ENCODE measurements at regions not wholly inside any gene's neighbourhood (a gene's known extent, or its start where the extent isn't known, plus 50 kb on each side); places are given as distances from the start of the nearest gene placed in this dataset.

DNA sequence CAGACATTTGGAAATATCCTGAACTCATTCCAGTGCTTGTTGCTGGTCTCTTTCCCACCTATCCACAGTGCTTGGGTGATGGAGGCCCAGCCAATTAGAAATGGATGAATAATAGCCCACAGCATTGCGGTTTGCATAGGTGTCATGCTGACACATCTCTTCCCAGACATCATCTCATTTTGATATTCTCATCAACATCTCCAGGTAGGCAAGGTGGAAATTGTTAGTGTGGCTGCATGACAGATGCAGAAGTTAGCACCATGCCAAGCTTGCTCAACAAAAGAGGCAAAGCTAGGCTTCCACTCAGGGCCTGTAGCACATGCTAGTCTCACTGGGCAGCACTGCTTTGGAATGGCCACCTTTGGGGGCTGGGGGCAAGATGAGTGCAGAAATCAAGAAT, 1118.9 kb downstream of the VRK1 start:
- DNase-seq = no peak

DNA sequence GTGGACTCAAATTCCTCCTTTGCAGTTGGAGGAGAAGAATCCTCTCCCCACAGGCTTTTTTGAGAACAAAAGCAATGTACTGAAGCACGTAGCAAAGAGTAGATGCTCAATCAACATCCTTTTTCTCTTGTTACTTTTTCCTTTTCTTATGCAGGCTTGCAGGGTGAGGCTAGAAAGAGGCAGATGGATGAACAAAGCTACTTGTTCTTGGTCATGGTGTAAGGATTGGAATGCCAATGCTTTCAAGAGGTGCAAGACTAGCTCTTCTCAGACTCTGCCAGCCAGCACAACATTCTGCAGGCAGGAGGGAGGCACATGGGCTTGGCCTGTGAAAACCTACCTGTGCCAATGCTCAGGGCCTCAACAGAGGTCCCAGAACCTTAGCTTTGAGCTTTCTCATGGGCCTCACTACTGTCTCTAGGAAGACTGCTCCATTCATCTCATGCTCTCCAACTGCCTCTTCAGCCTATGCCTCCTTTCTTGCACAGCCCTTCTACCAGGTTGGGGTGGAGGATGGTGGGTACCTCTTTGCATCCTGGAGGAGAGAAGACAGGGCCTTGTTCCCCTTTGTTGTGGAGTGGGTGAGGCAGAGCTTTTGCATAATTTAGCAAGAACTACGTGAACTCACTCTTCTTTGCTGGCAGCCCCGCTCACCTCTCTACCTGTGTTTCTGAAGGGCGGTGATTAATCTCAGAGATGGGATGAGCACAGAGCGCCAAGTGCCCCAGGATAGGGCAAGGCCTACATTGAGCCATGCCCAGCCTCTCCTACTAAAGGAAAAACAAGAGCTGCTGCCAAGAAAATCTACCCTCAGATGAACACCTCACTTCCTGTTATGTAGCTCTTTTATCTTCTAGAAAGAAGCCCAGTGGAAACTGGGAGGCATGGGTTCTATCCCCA, 1119.7 kb downstream of the VRK1 start:
- no peak for DNase-seq

DNA sequence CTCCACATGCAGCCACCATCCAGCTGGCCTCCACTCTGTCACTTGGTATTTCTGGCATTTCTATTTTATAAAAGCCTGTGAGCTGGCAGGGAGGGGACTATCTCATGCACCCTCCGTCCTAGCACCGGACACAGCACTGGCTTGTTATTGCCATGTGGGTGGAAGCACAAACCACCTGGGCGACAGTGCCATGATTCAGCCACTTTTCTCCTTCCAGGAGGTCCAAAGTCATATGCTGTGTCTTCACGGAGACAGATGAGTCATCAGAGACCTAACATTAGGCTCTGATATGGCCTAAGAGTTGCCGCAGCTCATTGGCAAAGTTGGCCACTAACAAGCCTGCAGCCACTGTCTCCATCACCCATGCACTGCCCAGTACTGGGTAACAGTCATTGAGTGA, 1123.0 kb downstream of the VRK1 start:
- no peak for DNase-seq

DNA sequence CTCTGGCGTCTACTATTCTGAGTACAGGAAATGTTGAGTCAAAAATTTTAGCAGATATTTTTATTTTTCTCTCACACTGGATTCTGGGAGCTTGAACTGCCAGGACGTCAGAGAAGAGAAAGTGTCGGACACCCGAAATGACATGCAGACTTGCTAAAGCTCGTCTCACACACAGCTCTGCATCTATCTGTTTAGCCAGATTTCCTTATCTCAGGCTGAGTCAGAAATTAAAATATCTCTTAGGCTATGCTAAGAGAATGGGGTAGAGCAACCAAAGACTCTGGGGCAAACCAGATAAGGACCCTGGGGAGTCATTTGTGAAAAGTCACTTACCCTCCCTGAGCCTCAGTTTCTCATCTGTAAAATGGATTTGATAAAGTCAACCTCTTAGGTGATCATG, 1124.1 kb downstream of the VRK1 start:
- no peak for DNase-seq

DNA sequence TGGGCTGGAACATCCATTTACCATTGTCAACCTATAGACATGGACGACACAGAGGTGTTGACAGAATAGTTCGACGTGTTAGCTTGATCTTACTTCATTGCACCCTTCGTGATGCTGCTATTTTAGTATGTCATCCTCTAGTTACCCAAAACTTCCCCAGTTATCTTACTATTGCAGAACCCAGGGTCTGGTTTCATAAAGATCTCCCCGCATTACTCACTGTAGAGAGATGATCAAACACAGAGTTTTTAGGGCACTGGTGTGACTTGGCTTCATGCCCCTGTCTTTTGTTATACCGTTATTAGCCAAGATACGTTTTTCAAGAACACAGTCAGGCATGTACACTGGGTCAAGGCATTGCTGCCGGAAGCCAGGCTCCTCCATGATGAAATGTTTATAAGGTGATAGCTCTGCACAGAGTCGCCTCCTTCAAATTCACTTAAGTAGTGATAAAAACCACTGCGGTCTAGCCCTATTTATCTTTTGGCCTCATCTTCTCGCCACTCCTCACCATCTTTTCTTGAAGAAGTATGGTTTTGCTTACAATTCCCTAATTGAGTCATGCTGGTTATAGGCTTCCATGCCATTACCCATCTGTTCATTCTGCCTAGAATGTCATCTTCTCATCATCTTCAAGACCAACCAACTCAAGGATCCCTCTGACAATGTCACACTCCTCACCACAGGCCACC, 1127.9 kb downstream of the VRK1 start:
- DNase-seq = no peak

DNA sequence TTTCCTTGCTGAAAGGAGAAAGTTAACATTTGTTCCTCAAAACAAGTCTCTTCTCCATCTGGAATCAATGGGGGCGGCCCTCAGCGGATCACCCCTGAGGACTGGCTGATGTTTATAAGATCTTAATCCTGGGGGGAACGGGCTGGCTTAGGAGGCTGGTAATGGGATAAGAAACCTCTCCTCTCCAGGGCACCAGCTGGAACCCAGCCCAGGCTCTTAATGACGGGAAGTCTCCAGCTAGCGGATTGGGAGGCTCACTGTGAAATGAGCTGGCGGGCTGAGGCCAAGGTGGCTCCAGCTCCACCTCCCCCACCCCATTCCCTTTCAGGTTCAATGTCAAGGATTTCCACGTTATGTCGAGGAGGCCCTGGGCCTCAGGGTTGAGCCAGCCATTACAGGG, 1133.0 kb downstream of the VRK1 start:
- no peak for DNase-seq

DNA sequence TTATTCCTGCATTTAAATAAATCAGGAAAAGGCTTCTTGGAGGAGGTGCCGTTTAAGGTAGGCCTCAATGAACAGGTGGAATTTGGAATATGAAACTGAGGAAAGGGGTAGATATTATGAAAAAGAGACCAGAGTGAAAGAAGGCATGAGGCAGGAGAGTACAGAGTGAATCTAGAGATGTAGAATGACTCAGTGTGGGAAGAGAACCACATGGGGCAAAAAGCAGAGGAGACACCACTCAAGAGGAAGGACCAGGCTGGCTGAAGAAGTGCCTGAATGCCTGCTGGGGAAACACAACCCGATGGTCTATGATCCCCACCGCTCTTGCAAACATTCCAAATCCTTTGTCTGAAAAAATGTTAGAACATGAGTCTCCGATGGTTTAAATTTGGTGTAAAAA, 1134.1 kb downstream of the VRK1 start:
- no peak for DNase-seq

DNA sequence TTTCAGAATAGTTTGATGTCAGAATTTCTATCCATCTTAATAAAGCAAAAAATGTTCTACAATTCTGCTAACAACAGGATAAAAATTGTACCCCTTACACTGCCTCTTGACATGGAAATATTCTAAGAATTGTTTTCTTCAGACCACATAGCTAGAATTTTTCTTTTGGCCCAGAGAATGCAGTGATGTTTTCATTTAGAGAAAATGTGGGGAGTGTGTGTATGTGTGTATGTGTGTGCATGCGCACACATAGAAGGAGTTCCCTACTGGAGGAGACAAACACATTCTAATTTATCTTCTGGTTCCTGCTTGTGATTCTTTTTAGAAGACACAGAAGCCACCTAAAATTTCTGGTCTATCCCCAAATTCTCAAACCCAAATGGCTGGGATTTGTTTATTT, 1145.7 kb downstream of the VRK1 start:
- DNase-seq = no peak

DNA sequence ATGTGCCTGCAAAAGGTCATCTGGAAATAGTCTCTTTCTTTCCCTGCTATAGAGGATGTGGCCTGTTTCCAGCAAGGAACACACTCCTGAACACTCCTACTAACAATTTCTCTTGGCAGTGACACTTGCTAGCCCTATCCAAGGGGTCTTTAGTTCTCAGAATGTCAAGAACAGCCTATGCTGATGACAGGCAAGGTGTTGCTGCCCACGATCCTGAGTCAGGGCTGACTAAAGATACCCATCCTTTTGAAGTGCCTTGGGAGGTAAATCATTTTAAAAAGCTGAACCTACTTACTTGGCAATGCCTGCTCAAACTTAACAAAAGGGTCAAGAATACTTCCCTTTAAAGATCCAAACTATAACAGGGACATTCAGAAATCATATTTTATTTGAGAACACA, 1146.4 kb downstream of the VRK1 start:
- DNase-seq = no peak

DNA sequence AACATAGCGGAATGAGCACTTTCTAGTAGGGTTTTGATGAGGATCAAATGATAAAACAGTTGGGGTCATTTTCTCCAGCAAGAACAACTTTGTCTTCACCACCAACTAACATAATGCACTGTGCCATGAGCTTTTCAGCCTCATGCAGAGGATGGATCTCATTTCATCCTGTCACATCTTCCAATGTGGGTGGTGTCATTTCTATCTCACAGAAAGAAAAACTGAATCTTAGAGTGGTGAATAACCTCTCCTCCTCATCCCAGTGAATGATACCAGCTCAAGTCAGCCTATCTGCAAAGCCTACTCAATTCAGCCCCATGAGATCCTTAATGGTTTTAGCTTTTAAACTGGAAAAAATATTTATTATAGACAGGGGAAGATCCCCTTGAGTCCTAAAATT, 1147.2 kb downstream of the VRK1 start:
- DNase-seq = no peak

DNA sequence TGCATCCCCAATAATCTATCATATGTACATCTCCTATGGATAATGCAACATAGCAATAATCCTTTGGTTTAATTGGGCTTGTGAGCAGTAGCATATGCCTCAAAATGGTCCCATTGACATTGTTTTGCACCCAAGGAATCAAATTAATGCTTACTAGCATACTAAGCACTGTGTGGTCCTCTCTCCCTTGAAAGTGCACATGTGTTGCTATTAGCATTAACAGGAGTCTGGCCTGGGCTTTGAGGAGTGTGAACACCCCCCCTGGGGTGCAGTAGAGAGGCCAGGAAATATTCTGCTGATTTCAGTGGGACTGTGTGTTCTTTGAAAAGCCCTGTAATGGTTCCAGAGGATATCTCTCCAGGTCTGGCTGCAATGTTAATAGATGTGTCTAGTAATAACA, 1148.4 kb downstream of the VRK1 start:
- no peak for DNase-seq

DNA sequence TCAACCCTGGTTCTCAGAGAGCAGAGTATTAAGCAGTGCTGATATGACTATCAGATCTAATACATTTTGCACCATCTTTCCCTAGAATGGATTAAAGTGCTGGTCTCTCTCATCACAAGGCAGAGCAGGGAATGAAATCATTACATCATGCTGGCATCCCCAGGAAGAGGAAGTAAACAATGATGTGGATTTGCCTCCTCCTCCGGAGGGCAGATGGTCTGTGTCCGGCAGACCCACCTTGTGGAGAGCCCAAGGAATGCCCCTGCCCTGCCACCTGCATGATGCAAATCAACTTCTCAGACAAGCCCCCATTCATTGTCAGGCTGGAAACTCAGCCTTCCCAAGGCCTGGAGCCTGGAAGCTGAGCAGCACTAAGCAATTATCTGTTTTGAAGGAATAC, 1149.1 kb downstream of the VRK1 start:
- DNase-seq = no peak

DNA sequence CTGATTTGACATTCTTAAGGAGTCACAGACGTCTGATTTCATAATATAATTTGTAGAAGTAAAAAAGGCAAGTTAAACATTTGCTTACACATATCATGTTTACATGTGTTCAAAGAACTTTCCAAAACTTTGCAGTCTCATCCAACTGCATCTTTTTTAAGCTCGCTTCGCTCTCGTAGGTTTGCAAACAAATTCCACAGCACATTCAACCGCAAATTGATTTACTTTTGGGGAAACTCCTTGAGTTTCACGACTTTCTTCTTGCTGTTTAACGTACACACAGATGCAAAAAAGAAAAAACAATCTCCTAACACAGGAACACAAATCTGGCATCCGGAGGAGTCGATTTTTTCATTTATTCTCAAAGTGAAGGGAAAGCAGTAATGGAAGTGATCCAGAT, 1149.5 kb downstream of the VRK1 start:
- no peak for DNase-seq

DNA sequence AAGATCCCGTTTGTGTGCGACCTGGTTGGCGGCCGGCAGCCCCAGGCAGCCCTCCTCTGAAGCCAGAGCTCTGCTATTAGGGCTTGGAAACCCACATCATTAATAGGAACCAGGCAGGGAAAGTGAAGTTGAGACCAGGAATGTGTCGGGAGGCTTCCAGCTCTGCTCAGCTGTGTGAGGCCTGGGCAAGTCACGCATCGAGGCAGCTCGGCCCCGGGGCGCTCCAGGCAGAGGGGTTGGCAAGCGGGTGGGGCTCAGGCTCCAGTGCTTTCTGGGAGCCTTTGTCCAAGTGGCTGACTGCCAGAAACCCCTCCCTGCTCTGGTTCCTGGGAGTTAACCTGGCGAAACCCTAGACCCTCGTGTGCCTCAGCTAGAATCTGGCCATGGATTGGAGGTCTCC, 1151.7 kb downstream of the VRK1 start:
- no peak for DNase-seq

DNA sequence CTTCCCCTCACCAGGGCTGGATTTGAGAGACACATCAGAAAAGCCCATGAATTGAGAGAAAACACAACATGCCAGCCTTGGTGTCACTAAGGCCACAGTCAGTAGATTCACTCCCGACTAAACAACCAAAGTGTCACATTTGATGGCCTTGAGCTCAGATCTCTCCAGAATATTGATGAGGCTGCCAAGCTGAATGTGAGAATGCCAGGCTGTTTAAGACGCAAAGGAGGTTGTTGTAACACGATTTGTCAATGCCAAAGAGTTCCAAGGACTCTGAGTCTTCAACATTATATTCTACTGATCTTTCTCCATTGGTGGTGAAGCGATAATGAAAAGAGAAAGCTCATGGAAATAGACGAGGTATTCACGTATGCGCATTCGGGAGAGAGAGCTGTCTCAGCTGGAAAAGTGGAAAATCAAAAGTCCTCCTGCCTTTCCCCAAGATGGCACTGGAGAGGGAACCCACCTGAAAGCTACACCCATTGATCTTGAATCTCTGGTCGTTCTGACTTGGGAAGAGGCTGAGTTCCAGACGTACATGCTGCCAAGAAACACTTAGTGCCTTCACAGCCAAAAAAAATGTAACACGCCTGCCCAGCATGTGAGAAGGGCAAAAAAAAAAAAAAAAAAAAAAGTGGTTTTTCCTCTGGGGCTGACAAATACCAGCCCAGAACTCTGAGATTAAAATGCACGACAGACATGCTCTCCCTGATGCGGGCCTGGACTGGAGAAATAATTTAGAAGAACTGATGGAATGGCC, 1159.6 kb downstream of the VRK1 start:
- no peak for DNase-seq

DNA sequence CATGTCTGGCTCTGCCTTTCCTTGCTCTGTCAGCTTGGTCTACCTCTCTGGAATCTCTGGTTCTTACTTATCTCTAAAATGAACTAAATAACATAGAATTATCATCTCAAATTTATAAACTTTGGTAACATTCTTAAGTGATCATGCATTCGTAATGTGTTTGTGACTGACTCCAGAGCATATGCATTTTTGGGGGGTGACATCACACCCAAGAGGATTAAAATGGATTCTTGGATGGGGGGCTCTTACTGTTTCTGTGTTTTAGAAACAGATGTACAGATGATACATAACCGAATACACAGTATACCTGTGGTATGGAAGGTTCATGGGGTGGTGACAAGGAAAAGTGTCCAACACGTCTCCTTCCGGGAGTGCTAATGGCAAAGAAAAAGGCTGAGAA, 1162.1 kb downstream of the VRK1 start:
- DNase-seq = no peak

DNA sequence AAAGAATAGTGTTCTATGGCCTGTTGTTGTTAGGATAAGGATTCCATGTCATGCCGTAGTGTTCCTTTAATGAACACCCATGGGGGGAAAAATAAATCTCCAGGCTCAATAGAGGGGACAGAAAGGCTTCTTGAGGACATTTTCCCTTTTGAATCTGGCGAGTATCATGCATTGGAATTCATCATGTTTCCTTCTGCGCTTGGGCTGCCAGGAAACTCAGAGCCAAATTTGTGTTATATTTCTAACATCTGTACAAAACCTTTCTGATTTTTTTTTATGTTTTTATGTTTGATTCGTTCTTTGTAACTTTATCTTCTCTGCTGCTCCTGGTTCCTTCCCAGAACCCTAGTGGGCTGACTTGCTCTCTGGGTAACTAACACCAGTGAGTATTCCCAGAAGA, 1163.3 kb downstream of the VRK1 start:
- no peak for DNase-seq

DNA sequence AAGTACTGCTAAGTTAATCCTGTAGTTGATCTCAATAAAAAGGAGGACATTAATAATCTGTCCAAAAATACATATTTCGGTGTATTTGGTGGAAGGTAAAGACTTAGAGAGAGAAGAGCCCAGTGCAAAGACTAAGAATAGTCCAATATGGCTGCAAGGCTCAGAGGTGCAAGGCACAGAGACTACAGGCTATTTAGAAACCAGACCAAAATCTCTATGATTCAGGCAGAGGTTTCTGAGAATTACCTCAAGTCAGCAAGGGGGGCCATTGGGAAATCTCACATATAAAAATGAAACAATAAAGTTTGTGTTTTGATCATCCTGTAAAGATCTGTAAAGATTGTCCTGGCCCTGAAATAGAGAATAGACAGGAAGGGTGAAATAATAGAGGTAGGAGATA, 1173.0 kb downstream of the VRK1 start:
- no peak for DNase-seq

DNA sequence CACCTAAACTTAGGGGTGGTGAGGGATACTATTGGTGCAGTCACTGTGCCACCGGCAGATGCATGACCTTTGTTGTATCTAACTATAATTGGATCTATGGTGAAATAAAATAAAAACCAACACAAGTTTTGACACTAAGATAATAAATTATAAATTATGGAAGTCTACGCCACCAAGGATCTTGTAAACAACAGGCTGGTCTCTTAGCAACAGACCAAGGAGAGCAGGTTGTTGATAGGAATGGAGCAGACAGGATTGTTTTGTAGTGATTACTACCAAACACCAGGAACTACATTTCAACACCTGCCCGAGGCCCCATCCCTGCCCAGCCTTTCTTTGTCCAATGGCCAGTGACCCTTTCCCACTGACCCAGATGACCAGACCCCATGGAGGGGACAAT, 1178.0 kb downstream of the VRK1 start:
- DNase-seq = no peak

DNA sequence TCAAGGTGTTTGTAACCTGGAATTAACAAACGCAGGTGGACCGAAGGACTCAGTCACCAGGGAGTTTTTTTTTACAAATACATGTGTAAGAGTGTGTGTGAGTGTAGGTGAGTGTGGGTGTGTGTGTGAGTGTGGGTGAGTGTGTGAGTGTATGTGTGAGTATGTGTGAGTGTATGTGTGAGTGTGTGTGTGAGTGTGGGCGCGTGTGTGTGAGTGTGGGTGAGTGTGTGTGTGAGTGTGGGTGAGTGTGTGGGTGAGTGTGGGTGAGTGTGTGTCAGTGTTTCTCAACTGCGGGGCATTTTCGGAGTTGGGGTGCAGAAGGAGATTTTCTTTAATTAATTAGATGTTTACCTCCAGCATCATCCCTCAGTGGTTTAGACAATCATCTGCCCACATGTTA, 1178.8 kb downstream of the VRK1 start:
- DNase-seq = peak; percentile 23

DNA sequence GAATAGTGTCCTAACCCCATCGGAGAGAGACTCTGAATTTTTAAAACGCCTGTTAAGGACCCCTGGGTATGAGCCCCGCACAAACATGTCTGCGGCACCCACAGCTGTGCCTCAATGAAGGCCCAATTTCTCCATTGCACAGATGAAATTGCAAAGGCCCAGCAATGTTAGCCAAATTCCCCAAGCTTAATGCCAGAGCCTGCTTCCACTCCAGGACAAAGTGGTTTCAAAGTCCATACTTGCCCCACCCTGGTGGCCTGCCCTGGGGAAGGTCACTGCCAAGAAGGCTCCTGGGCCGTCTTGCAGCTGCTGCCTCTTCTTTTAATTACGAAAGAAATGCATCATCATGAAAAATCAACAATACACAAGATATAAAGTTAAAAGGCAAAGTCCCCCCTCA, 1179.7 kb downstream of the VRK1 start:
- peak; percentile 22 for DNase-seq

DNA sequence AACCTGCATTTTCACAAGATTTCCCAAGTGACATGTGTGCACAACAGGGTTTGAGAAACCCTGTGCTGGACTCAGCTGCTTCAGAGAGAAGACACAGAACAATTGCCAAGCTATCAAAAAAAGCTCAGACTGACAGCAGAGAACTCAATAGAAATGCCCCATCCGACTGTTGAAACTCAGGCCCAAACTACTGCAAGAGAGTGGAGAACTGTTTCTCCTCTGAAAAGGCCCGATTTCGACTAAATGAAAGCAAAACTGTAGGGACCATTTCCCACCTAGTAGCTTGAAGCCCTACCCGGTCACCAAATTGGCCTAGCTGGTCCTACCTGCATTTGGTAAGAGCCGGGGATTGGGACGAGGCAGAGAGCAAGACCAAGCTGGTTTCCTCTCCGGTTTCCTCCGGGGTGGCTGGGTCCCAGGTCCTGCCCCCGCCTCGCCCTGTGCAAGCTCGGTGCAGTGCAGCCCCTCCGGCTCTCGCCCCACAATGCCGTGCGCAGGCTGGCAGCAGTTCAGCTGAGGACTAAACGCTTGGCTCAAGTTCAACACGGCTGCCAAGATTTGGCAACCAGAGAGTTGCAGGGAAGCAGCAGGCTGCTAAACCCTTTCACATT, 1180.6 kb downstream of the VRK1 start:
- DNase-seq = peak; percentile 79

DNA sequence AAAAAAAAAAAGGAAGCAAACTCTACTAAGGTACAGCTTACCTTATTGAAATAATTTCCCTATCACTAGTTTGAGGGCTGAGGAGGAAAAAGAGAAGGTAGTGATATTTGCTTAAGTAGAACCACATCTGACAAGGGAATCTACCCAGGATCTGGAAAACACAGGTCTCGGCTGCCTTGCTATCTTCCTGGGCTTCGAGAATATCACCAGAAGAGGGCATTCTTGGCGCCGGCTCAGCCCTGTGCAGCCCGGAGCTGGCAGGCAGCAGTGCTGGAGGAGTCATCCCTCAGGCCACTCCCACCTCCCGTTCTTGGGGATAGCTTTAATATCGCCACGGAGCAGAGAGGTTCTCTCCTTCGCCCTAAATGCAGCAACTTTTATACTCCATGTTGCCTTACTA, 1181.2 kb downstream of the VRK1 start:
- DNase-seq = peak; percentile 83
